ENCODE measurements at regions not wholly inside any gene's neighbourhood (a gene's known extent, or its start where the extent isn't known, plus 50 kb on each side); places are given as distances from the start of the nearest gene placed in this dataset.

DNA sequence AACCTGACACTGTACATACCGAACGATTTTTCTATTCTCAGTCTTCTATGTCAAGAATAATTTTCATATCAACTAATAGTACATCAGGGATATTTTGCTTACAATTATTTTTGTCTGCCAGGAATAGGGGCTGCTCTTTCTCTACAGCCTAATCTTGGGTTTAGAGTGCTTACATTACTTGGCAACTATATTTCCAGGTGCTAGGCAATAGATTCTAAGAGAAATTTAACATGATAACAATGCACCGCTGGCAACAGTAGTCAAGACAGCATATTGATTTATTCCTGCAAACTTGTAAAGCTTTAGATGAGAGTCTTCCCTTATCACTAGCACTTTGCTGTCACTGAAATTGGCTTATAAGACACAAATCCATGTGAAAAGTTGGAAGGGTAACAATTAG lies 935.9 kb downstream of the CDH11 start:
- DNase-seq (ENCODE audit: low spot score) (no peak), ATAC-seq (ENCODE audit: low FRiP score) (no peak)
- TF ChIP-seq, protein P1, sequence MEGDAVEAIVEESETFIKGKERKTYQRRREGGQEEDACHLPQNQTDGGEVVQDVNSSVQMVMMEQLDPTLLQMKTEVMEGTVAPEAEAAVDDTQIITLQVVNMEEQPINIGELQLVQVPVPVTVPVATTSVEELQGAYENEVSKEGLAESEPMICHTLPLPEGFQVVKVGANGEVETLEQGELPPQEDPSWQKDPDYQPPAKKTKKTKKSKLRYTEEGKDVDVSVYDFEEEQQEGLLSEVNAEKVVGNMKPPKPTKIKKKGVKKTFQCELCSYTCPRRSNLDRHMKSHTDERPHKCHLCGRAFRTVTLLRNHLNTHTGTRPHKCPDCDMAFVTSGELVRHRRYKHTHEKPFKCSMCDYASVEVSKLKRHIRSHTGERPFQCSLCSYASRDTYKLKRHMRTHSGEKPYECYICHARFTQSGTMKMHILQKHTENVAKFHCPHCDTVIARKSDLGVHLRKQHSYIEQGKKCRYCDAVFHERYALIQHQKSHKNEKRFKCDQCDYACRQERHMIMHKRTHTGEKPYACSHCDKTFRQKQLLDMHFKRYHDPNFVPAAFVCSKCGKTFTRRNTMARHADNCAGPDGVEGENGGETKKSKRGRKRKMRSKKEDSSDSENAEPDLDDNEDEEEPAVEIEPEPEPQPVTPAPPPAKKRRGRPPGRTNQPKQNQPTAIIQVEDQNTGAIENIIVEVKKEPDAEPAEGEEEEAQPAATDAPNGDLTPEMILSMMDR (IDR thresholded peaks at IDR 0.05), result no peak

DNA sequence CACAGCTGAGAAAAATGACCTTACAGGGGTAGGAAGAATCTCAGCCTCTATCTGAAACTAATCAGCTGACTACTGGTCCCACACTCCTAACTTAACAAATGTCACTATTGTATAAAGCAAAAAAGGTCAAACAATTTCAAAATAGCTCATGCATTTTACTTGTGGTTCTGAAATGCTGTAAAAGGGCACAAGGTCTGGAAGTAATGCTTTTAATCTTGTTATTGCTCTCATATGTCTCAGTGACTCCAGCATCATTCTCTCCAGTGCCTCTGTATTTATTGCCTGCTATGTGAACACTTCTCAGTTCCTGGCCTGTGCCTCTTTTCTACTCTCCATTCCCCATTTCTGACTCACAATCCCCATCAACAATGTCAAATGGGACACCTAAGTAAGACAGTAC lies 937.7 kb downstream of the CDH11 start:
- DNase-seq (ENCODE audit: low spot score) (no peak), ATAC-seq (ENCODE audit: low FRiP score) (no peak)
- TF ChIP-seq, protein P1 (IDR thresholded peaks at IDR 0.05), result no peak

DNA sequence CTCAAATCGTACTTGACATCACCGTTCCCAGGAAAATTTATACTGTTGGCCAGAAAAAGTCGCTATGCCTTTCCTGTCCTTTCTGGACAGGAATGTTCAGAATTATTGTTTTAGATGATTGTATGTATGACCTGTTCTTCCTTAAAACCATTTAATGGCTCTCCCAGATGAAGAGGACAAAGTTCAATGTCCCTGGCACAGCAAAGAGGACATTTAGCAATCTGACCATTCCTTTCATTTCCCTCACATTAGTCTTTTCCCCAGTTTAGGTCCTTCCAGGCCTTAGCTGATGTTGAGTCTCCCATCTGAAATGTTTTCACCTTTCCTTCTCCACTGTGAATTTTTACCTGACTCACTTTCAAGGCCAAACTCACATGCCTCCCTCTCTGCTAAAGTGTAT lies 938.9 kb downstream of the CDH11 start:
- DNase-seq (ENCODE audit: low spot score), result no peak
- TF ChIP-seq, protein P1 (IDR thresholded peaks at IDR 0.05), result no peak
- ATAC-seq (ENCODE audit: low FRiP score), result no peak

DNA sequence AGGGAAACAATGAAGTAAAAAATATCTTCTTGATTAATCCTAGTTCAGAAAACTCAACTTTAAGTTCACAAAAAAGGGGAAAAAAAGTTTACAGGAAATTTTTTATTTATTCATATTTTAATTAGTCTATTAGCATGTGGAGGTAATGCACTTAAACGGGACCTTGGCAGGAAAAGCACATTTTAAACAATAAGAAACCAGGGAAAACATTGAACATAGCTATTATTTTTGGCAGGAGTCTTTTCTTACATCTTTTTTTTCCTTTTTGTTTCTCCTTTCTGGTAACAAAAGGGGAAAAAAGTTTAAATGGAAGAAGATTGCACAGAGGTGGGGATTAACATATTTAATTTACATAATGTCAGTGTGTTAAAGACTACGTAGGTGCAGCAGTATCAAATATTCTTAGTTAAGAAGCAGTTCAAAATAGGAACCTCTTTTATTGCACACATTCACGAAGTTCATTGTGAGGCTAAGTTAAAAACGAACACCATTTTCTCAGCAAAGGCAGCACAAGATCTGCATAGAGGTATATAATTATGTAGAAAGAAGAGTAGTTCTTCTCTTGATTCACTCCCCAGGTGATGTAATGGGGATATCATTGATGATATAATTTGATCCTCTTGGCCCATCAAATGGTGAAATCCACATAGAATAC lies 940.5 kb downstream of the CDH11 start:
- DNase-seq (ENCODE audit: low spot score) (no peak), ATAC-seq (ENCODE audit: low FRiP score) (no peak)
- TF ChIP-seq, protein P1 (IDR thresholded peaks at IDR 0.05), result no peak

DNA sequence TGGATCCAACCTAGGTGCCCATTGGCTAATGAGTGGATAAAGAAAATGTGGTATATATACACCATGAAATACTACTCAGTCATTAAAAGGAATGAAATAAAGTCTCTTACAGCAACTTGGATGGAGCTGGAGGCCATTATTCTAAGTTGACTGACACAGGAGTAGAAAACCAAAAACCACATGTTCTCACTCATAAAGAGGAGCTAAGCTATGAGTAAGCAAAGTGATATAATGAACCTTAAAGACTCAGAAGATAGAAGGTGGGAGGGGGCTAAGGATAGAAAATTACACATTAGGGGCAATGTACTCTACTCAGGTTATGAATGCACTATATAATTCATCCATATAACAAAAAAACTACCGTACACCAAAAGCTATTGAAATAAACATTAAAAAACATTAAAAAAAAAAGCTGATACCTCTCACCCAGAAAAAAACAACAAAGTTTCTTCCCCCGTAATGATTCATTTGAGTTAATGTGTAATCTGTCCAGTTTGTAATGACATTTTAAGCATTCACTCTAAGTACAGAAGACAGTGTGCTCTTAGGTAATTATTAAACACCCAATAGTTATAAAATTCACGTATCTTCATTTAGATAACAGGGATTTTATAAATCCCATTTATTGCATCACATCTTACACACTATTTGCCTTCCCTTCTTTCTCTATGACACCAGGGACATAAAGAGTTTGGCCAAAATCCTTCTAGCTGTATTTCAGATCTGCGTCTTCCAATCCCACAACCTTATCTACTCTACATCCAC lies 941.5 kb downstream of the CDH11 start:
- DNase-seq (ENCODE audit: low spot score) (no peak), ATAC-seq (ENCODE audit: low FRiP score) (no peak)
- TF ChIP-seq, protein P1 (IDR thresholded peaks at IDR 0.05), result no peak

DNA sequence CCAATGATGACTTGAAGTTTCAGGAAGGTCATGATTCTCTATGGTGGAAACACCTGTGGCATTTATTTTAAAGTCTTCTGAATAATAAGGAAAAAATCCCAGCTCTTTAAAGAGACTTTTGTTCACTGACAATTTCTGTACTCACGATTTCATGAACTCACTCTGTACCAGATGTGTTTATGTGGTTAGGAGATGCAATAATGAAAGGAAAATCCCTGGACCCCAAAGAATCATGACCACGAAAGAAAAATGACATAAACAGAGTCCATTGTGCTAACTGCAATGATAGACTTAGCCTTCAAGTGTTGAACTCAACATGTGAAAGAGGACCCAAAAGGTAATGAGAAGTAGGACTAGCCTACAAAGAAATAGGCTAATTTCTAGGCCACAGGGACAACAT lies 947.5 kb downstream of the CDH11 start:
- TF ChIP-seq, protein P1 (IDR thresholded peaks at IDR 0.05), result no peak
- no peak for DNase-seq (ENCODE audit: low spot score)
- no peak for ATAC-seq (ENCODE audit: low FRiP score)

DNA sequence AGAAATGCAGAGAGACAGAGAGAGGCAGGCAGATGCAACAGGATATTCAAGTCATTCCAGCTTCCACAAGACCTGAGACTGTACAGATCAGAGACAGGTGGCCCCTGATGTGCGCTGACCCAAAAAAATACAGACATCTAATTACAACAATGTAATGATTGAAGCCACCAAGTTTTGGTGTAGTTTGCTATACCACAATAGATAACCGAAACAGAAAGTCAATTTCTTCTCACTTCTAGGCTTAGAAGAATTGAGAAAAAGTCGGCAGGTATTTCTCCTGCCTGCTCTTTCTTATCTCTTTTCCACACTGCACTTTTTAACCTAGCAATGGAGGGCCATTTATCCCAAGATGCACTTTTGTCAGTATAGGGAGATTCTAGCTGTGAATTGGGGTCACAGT lies 949.2 kb downstream of the CDH11 start:
- no peak for ATAC-seq (ENCODE audit: low FRiP score)
- no peak for DNase-seq (ENCODE audit: low spot score)
- TF ChIP-seq, protein P1 (IDR thresholded peaks at IDR 0.05), result no peak

Measured in omental fat pad (tissue), 3 donors.